Pons (tissue), 1 donor: ENCODE measurements at regions not wholly inside any gene's neighbourhood (a gene's known extent, or its start where the extent isn't known, plus 50 kb on each side); places are given as distances from the start of the nearest gene placed in this dataset.

Experiments used
- DNase-seq: peaks from one replicate; pipeline ENCODE4 v3.0.0-alpha.2; 2016; ENCODE audit warnings: low spot score

DNA sequence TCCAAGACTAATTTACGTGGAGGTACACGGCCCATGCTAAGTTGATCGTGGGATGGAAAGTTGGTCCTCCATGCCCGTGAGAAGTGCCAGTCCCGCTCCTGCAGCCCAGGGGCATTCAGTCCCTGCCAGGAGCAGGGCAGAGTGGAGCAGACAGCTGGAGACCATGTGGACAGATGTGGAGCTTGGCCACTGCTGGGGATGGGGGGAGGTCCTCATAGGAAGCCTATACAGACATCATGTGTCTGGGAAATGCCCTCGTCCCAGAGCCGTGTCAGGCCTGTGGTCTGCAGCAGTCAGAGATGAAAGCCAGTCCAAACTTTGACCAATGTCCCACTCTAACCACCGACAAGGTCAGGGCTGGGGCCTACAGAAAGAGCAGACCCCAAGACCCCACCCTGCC, 118.4 kb downstream of the CPZ start:
- DNase-seq: no peak

DNA sequence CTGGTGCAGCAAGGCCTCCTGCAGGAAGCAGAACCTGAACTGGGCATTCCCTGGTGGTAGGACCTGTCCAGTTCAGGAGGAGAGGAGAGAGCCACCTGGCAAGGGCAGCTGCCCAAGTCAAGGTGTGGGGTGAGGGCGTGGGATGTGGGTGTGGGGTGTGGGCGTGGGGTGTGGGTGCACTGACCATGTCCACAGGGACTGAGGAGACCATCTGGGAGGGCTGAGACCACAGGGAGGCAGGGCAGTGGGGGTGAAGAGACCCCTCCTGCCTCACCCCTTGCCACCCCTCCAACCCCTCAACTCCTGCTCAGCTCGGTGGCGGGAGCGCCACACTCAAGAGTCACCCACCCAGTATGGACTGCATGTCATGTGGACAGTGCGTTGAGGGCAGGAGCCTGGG, 117.9 kb downstream of the CPZ start:
- no peak for DNase-seq

DNA sequence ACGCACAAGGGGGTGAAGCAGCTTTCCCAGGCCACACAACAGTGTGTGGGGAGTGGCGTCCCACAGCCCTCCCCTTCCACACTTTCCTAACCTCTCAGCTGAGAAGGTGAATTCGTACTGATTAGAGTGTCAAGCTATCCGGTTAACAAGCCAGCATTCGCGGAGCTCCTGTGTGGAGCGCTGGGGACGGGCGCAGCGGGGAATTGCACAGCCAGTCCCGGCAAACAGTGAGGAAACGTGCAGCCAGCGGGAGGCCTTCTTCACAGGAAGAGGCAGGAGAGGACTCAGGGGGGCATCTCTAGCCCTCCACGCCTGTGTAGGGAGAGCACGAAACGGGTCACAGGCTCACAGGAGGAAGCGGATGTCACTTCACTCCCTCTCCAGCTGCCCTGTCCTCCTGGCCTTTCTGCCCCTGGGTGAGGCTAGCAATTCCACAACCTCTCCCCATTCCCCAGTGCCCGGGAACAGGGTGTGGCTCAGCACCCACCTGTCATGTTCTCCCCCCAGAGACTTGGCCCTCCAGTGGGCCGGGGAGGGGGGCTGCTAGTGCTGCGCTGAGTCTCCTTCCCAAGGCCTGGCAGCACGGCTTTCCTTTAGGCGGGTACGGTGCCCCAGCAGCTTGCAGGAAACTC, 117.3 kb downstream of the CPZ start:
- no peak for DNase-seq

DNA sequence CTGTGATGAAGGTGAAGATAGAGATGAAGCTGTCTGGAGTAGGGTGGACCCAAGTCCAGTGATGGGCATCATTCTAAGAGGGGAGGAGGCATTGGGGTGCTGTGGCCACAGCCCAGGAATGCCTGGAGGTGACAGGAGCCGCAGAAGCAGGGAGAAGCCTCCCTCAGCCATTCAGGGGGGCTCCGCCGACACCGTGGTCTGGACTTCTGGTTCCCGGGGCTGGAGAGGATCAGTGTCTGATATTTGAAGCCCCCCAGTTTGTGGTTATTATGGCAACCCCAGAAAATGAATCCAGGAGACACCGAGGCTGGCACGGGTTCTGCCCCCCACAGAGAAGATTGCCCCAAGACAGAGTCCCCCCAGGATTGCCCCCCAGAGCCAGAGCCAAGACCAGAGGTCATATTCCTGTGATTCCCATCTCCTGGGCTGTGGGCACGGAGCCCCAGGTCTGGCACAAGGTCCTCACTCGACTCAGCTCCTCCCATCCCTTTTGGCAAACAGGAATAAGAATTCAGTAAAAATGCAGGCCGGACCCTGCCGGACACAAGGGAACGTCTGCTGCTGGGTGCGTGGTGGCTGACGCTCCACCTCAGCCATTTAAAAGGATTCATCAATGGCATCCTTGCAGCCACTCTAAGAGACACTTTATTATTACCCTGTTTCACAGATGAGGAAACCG, 116.6 kb downstream of the CPZ start:
- no peak for DNase-seq

DNA sequence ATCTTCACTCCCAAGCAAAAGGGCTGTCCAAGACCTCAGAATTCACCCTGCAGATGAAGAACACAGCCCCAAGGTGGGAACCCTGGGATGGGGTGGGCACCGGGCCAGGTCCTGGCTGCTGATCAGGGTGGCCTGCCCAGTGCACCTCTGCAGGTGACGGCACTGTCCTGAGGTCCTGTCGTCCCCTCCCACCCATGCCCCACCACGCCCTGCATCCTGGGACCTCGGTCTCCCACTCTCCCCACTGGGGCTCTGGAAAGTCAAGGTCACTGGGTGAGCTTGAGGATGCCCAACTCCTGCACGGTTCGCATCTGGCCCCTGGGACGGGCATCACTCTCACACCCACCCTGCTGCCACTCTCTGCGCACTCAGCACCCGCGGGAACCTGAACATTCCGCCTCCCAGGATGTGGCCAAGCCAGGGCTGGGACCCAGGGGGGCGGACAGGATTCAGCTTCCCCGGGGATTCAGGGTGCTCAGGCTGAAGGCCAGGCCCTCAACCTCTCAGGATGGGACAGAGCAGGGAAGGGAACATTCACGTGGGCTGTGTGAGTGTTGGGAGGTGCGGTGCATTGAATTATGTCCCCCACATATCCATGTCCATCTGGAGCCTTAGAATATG, 115.9 kb downstream of the CPZ start:
- DNase-seq: no peak

DNA sequence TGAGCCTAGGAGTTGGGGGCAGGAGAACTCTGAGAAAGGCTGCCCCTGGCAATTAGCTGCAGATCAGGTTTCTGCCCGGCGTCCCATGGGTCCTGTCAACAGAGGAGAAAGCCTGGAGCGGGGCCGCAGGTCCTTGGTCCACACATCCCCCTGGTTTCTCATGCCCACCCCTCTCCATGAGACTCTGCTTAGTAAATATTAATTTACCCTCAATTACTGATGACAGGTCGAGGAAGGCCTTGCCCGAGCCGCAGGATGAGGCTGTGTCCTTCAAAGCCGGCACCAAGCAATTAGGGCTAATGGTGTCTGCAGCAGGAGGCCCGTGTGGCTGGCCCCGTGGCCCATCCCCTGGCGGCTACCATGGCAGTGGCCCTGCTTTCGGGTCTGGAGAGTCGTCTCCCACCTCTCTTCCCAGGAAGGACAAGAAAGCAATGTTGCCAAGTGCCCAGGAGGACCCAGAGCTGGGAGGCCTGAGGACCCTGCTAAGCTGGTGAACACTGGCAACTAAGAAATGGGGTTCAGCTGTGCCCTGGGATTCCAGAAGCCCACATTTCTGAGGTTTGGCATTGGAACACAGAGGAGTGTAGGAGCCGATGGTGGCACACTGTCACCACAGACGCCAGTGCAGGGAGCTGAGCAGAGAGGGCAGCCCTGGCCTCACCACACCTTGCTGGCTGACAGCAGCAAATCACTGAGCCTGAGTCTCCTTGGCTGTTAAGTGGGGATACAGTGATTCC, 114.6 kb downstream of the CPZ start:
- DNase-seq: no peak

DNA sequence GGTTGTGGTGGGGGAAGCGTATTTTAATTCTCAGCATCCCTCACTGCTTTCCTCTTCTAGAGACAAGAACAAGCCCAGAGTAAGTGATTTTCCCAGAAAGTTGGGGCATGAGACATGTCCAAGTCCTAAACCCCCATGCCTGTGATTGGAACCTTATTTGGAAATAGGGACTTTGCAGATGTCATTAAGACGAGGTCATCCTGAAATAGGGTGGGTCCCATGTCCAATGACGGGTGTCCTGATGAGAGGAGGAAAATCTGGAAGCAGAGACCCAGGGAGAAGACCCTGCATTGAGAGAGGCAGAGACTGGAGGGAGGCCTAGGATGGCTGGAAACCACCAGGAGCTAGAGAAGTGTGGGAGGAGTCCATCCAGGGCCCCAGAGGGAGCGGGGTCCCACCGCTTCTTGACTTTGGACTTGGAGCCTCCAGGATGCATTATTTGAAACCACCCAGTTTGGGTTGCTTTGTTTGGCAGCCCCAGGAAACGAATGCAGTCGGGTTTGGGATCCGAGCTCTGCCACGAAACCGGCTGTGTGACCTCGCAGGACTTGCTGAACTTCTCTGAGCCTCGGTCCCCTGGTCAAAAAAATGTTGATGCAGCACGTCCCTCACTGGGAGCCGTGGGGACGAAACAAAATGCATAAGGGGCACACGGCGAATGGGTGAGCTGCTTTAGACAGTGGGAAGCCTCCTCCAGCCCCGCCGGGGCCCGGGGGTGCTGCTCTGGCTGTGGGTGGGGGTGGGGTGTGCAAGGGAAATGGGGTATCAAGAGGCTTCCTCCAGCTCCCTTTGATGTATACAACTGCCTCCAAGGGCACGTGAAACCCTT, 113.9 kb downstream of the CPZ start:
- no peak for DNase-seq

DNA sequence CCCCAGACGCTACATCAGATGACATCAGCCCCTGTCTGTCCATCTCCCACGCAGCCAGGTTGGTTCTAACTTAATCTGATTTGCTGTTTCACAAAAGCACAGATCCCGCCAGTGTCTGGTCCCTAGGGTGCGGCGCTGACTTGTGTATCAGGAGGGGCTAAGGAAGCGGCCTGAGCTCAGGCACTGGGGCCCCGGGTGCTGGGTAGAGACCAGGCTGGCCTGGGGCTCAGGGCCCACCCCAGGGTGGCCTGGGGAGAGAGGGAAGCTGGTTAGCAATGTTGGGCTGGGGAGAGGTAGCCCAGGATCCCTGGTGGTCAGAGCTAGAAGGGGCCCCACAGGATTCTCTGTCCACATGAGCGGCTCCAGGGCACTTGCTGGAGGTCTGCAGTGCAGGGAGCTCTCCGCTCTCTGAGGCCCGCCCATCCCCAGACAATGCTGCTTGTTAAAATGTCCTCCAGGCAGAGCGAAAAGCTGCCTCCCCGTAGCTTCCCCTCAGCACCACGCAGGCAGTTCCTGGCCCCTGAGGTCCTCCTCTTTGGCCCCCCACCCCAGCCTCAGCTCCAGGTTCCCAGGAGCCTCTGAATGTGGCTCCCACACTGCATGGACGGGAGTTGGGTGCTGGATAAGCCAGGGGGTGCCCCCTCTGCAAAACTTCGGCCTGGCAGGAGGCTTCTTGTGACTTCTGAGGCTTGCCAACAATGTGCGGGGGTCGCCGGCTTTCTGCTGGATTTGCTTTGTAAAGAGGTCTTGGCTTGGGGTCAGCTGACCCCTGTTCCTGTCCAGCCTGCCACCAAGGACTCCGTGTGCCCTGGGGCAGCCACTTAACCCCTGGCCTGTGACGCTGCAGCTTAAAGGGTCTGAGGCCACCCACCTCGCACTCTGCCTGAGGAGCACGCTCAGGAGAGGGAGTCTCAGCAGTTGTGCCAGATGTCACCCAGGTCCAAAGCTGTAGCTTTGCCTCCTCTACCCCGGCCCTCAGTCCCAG, 112.9 kb downstream of the CPZ start:
- DNase-seq: no peak

DNA sequence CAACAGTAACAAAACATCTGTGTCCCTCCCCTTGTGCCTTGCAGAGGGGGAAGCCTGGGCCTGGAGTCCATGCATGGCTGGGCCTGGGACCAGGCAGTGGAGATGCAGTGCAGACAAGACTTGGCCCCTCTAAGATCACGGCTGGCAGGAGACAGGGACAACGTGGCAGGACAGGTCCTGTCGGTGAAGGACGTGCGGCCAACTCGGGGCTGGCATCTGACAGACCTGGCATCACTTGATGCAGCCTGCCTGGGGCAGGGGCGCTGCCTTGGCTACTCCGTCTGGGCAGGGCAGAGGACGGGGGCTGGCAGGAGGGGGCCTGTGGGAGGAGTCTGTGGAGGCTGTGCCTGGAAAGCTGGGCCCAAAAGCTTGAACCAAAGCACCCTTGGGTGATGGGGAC, 112.1 kb downstream of the CPZ start:
- DNase-seq: no peak

DNA sequence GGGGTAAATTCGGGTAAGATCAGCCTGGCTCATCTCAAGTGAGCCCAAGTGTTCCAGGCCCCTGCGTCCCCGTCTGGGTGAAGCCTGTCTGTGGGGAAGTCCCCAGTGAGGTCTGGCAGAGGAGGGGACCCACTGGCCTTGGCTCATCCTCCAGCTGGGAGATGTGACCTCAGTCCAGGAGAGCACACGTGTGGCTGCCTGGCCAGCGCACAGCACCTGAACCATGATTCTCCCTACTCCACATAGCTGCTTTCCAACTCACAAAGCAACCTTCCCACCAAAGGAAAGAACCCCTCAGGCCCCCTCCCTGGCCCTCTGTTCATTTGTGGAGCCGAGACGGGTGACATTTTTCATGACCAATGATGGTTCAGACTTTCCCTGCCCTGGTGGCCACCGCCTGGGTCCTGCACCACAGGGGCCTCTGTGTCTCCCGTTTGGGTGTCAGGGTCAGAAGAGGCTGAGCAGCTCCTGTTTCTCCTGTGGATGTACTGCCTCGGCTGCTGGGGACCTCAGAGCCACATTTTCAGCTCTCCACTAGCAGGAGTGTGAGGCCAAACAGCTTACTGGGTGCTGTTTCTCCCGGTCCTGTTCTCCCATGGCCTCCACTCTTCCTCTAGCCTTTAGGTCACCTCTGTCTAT, 111.4 kb downstream of the CPZ start:
- DNase-seq: no peak

DNA sequence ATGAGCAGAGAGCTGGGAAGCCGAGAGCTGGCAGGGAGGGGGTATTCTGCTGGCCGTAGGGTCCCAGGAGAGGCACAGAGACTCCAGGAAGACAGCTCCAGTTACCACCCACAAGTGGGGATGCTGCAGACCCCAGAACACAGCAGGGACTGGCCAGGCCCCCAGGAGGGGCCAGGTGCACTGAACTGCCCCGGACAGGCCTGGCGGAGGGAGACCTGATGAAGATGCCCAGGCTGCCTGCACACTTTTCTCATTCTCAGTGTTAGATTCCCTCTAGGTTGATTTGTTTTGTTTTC, 110.8 kb downstream of the CPZ start:
- DNase-seq: no peak

DNA sequence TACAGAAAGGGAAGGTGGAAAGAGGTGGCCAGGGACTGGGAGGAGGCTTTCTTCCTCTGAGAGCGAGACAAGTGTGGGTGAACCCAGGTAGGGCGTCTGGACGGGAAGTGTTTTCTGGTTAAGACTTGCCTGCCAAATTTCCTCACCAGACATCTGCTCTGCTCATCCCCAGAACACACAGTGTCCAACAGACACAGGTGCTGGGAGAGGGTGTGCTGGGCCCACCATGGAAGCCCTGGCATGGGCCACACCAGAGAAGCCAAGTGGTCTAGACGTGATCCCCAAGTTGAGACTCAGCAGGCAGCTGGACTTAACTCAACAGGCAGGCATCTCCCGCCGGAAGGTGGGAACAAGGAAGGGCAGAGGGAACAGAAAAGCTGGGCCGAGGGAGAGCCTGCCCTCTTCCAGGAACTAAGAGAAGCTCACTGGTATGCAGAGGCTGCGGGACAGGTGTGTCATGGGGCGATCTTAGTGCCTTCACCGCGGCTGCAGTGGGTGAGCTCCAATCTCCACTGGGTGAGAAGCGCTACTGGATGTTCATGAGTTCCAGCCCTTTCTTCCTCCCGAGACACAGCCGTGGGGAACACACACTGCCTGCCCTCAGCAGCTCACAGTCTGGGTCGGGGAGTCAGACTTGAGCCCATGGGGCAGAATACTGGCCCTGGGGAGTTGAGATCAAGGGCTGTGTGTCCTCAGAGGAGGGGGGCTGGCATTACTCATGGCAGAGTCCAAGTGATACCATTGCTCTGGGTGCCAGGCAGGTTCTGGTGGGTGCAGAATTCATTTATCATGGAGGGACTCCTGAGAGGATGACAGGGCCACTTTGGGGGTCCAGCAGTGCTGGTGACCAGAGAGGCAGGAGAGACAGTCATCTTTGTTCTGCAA, 110.2 kb downstream of the CPZ start:
- DNase-seq: no peak

DNA sequence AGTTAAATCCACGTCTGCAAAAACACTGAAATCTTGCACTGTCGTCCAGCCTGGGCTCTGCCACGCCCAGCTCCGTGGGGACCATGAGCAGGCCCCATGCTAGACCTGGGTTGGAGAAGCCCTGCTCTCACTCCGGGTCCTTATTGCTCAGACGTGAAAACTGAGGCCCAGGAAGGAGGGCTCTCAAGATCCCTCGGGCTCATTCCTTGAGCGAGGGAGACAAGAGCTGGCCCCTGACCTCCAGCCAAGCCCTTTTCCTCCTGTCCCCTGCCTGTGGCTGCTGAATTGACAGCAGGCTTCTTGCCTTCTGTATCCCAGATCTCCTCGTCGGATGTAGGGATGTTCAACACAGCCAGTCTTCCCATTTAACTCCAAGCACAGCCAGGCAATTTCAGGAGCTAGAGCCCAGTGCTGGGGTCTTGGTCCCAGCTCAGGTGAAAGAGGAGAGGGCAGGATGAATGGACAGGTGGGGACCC, 109.5 kb downstream of the CPZ start:
- DNase-seq: no peak

DNA sequence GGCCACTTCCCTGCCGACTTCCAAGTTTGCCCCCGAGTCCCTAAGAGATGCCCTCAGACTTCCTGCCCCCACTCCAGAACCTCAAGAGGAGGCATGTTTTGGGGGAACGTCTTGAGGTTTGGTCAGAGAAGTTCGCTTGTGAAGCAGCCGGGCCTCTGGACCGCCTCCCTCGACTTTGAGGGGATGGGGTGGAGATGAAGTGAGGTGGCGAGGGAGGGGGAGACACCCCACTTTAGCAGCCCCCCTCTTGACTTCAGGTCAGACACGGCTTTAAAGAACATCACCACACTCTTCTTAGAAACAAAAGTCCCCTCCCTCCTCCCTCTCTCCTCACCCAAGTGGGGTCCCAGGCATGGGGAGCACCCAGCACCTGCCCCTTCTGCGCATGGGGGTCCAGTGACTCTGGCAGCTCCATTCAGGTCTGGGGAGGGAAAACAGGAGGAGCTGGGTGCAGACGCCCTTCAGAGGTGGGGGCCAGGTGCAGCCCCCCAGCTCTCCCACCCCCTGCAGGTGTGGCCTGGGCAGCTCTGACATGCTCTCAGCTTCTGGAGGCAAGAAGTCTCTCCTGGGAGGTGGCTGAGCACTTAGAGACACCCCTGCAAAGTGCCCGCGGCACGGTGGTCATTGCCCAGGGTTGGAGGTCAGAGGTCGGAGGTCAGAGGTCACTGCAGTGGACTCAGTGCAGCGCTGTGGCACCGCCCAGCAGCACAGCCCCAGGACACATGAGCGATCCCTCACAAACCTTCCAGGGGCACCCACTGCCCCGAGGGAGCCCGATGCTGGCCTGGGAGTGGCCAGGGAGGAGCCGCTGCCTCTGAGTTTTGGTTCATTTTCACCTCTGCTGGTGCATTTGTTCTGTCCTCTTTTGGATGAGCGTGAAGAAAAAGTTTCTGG, 108.8 kb downstream of the CPZ start:
- no peak for DNase-seq

DNA sequence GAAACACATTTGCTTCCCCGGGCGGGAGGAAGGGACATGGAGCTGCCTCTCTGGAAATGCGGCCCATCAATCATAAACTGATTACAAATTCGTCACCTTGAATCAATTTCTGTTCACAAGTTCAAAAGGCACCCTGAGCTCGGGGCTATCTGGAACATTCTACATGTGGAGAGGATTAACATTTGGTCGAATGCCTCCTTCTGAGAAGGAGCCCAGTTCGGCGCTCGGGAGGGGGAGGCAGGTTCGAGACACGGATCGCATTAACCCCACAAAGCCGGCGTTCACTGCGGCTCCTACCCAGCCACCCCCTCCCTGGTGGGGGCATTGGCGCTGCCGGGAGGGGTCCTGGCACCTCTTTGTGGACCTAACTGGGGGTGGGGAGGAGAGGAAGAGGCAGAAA, 108.0 kb downstream of the CPZ start:
- DNase-seq: no peak

DNA sequence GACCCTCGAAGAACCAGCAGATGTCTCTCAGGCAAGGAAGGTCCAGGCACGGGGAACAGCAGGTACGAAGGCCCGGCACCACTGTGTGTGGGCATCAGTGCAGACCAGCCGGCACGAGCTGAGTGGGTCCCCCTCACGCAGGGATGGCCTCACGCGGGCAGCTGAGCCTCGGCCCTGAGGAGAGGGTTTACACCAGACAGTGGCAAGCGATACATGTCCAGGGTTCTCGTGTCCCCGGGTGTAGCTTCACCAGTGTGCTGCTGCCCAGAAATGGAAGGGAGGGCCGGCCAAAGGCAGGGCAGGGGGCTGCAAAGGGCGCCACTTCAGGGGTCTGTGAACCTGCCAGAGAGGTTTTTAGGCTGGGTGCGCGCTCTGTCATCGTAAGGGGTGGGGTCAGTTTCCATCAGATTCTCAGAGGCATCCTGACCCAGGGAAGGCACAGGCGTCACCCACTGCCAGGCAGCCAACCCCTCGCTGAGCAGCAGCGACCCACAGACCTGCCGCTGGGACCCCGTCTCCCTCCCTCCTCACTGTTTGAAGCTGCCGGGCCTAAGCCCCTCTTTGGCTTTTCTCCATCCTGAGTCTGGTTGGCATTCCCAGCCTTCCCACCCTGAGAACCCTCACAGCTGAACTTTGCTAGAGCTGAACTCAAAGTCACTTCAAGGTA, 107.0 kb downstream of the CPZ start:
- no peak for DNase-seq

DNA sequence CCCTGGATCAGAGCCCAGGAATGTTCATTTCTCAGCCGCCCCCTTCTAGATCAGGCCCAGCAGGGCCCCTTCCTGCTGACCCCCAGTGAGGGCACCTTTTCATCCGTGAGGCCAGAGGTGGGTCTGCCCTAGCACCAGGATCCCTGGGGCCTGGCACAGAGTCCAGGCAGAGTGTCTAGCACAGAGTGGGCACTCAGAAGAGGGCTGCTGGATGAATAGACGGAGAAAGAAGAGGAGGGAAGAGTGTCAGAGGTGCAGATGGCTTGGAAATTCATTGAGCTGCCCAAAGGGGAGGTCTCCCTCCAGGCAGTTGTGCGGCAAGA, 106.5 kb downstream of the CPZ start:
- no peak for DNase-seq
